GM13977 (cell line): ENCODE measurements at regions not wholly inside any gene's neighbourhood (a gene's known extent, or its start where the extent isn't known, plus 50 kb on each side); places are given as distances from the start of the nearest gene placed in this dataset.
"Not testable (repeated sequence)": the region's sequence is repeated elsewhere in the genome, so short reads cannot be mapped to it uniquely, and the experiment has no call there.

Experiments used
- DNase-seq: peaks from one replicate; pipeline ENCODE4 v3.0.0; 2012; ENCODE audit warnings: low spot score
- in situ Hi-C: fragments of 300-500 bp; cut with MboI; formaldehyde crosslinking; loops from one replicate; pipeline ENCODE4 v1.12.0; 2022; ENCODE audit warnings: low sequenced_read_pairs, low pct_unique_long_range_greater_than_20kb, mixed read lengths, inconsistent platforms; ENCODE audit not compliant: unreplicated experiment
- TF ChIP-seq, protein P1 (sequence below): IDR thresholded peaks from 2 replicates; pipeline ENCODE4 v1.5.1; 2012; ENCODE audit warnings: mild to moderate bottlenecking, control low read depth; ENCODE audit not compliant: insufficient read depth; ENCODE audit errors: extremely low read depth, missing control alignments

DNA sequence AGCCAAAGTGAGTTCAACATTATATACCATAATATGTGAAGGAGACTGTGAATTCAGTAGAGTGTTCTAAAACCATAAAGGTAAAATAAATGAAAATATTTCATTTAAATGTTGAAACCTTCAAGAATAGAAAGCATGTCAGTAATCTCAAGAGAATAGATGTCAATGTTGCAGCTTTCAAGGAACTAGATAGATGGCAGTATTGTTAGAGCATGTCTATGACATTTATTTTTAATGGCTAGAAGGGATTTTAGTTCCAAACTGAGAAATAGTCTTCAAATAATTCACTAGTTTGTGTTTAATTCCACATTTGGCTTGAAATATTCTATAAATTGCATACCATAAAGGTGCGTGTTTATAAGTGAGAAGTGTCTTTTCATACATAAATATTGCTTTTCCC, 326.5 kb downstream of the FLRT2 start:
- no peak for DNase-seq
- TF ChIP-seq, protein P1, sequence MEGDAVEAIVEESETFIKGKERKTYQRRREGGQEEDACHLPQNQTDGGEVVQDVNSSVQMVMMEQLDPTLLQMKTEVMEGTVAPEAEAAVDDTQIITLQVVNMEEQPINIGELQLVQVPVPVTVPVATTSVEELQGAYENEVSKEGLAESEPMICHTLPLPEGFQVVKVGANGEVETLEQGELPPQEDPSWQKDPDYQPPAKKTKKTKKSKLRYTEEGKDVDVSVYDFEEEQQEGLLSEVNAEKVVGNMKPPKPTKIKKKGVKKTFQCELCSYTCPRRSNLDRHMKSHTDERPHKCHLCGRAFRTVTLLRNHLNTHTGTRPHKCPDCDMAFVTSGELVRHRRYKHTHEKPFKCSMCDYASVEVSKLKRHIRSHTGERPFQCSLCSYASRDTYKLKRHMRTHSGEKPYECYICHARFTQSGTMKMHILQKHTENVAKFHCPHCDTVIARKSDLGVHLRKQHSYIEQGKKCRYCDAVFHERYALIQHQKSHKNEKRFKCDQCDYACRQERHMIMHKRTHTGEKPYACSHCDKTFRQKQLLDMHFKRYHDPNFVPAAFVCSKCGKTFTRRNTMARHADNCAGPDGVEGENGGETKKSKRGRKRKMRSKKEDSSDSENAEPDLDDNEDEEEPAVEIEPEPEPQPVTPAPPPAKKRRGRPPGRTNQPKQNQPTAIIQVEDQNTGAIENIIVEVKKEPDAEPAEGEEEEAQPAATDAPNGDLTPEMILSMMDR = no peak
- in situ Hi-C loops = no loop called here

DNA sequence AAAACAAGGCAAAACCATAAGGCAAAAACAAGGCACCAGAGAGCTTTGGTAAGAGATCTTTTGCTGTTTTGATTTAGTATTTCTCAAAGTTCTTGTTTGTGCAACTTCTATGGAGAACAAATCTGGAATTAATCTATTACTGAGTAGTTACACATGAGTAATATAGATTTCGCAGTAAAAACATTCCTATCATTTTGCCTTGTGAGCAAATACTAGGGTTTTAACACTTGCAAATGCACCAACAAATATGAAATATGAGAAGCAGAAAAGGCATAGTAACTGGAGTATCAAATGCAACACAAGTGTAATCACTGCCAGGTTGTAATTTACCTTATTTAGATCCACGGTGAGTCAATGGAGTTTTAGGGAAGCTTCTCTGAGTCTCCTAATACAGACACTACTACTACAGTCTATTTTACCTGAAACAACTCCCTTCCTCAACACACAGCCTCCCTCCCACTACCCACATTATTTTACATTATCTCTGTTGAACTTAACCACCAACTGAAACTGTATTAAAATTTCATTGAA, 324.1 kb downstream of the FLRT2 start:
- TF ChIP-seq, protein P1 = no peak
- in situ Hi-C loops = no loop called here
- DNase-seq = no peak

- in situ Hi-C loops = no loop called here
- TF ChIP-seq, protein P1 = no peak
- DNase-seq = no peak
Measured at GRCh38 chr14:85852906-85853305, 323.0 kb downstream of the FLRT2 start.

GRCh38 chr14:85852123-85852522, 322.2 kb downstream of the FLRT2 start:
- DNase-seq, in situ Hi-C loops: not testable (repeated sequence)

- DNase-seq, in situ Hi-C loops: not testable (repeated sequence)
Measured at GRCh38 chr14:85830549-85830948, 300.6 kb downstream of the FLRT2 start.

- DNase-seq, in situ Hi-C loops: not testable (repeated sequence)
Measured at GRCh38 chr14:85829601-85830000, 299.7 kb downstream of the FLRT2 start.

DNA sequence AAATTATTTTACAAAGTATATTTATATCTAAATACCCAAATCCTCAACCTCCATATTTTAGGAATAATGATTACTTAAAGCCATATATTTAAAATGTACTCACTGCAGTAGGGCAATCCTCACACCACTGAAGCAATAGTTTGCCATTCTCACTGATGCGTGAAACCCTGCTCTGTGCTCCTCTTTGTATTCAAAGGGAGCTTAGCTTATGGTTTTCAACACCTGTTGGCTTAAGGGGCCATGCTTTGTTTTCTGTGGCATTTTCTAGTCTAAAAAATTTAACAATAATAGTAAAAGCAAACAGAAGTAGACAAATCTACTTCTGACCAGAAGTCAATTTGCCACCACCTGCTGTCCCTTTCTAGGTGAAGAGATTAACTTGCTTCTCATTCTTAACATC, 294.6 kb downstream of the FLRT2 start:
- TF ChIP-seq, protein P1 = no peak
- in situ Hi-C loops = no loop called here
- DNase-seq = no peak

DNA sequence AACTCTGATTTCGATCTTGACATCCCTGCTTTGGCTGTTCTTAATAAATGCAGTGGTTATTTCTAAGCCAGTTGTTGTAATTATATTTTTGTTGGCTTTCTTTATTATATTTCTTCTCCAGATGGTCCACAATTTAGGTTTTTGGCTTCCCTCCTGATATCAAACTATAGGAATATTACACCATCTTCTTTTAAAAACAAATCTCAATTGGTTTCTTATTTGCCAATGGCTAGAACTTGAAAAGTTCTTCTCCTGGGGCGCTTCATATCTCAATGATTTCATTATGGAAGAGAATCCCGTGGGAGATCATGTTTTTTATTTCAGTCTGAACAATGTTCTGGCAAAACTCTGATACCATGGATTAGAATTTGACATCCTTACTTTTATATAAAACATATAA, 292.3 kb downstream of the FLRT2 start:
- DNase-seq = no peak
- TF ChIP-seq, protein P1 = no peak
- in situ Hi-C loops = no loop called here

- in situ Hi-C loops = no loop called here
- TF ChIP-seq, protein P1 = no peak
- no peak for DNase-seq
Measured at GRCh38 chr14:85817430-85817829, 287.5 kb downstream of the FLRT2 start.
